B cell (primary cell): ENCODE measurements at regions not wholly inside any gene's neighbourhood (a gene's known extent, or its start where the extent isn't known, plus 50 kb on each side); places are given as distances from the start of the nearest gene placed in this dataset.

Experiments
- ATAC-seq: fragments of 200-7000 bp; cut with Tn5 transposase; one replicate; pipeline ENCODE4 v1.10.0; 2021; ENCODE audit warnings: low read depth, mild to moderate bottlenecking, moderate number of reproducible peaks, moderate library complexity
- CTCF ChIA-PET: fragments of 350-600 bp; sonication (Branson Sonifier 250); formaldehyde crosslinking; loops from one replicate; lab custom pipeline; 2021; ENCODE audit warnings: antibody characterized with exemption, inconsistent platforms; lab: Charles Lee
- POLR2A ChIA-PET: fragments of 350-600 bp; sonication (Branson Sonifier 250); formaldehyde crosslinking; loops from one replicate; lab custom pipeline; 2021; ENCODE audit warnings: antibody characterized with exemption; lab: Charles Lee
- DNase-seq: peaks from one replicate; pipeline ENCODE4 v3.0.0; 2013
- H2AFZ ChIP-seq: 2 replicates; pipeline ENCODE4 v1.6.1; 2012; ENCODE audit warnings: mild to moderate bottlenecking, low read depth, low read length; ENCODE audit not compliant: insufficient read depth, poor library complexity, severe bottlenecking
- H3K27ac ChIP-seq, 2 donors: 1 replicate in 1 of 2; 2 replicates in 1 of 2; pipeline ENCODE4 v1.5.1; 2012 to 2013; ENCODE audit warnings: low read length in 2 of 2, mild to moderate bottlenecking in 2 of 2, moderate library complexity in 1 of 2
- H3K27me3 ChIP-seq, 4 experiments: fragments of 200-600 bp in 1 of 4; sonication (generic) in 1 of 4; replicated peaks in 1 of 4; 1 replicate in 2 of 4; 2 replicates in 2 of 4; pipeline versions ENCODE4 v1.6.1 to v1.7.0; 2013 to 2016; ENCODE audit warnings: low read length in 3 of 4, mild to moderate bottlenecking in 2 of 4, mixed read lengths in 1 of 4, moderate library complexity in 1 of 4; ENCODE audit not compliant: insufficient read depth in 4 of 4, control insufficient read depth in 3 of 4; ENCODE audit errors: control extremely low read depth in 1 of 4
- H3K36me3 ChIP-seq, 2 experiments: replicated peaks in 1 of 2; 1 replicate in 1 of 2; 2 replicates in 1 of 2; pipeline versions ENCODE4 v1.6.1 to v1.7.1; 2013; ENCODE audit warnings: low read length in 1 of 2; ENCODE audit not compliant: insufficient read depth in 2 of 2, control insufficient read depth in 1 of 2; ENCODE audit errors: control extremely low read depth in 1 of 2, extremely low read depth in 1 of 2
- H3K4me1 ChIP-seq, 2 donors: fragments of 200-600 bp in 1 of 2; sonication (generic) in 1 of 2; 1 replicate in 1 of 2; 2 replicates in 1 of 2; pipeline versions ENCODE4 v1.5.1 to v1.6.1; 2013 to 2017; ENCODE audit warnings: low read length in 2 of 2; ENCODE audit not compliant: control insufficient read depth in 2 of 2, insufficient read depth in 2 of 2
- H3K4me2 ChIP-seq: replicated peaks from 2 replicates; pipeline ENCODE3; 2012; ENCODE audit warnings: mild to moderate bottlenecking, low read depth, low read length; ENCODE audit not compliant: poor library complexity, severe bottlenecking
- H3K4me3 ChIP-seq, 5 experiments: fragments of 200-600 bp in 1 of 5; sonication (generic) in 1 of 5; 1 replicate in 3 of 5; 2 replicates in 2 of 5; pipeline versions ENCODE4 v1.5.1 to v1.7.0; 2011 to 2016; ENCODE audit warnings: low read length in 4 of 5, mild to moderate bottlenecking in 4 of 5, low read depth in 2 of 5, control low read depth in 1 of 5, moderate library complexity in 1 of 5; ENCODE audit not compliant: insufficient read depth in 1 of 5; ENCODE audit errors: control extremely low read depth in 1 of 5, extremely low read depth in 1 of 5
- H3K79me2 ChIP-seq: fragments of 200-600 bp; sonication (generic); one replicate; pipeline ENCODE4 v1.6.0; 2016; ENCODE audit warnings: low read length; ENCODE audit not compliant: control insufficient read depth, insufficient read depth
- H3K9ac ChIP-seq: fragments of 200-600 bp; sonication (generic); 2 replicates; pipeline ENCODE4 v1.6.1; 2017; ENCODE audit warnings: mild to moderate bottlenecking, low read length, moderate library complexity
- H3K9me3 ChIP-seq, 3 donors: one replicate each; pipeline versions ENCODE4 v1.6.1 to v1.7.1; 2013; ENCODE audit warnings: low read length in 2 of 3; ENCODE audit not compliant: control insufficient read depth in 2 of 3, insufficient read depth in 1 of 3; ENCODE audit errors: control extremely low read depth in 1 of 3
- H4K20me1 ChIP-seq: 2 replicates; pipeline ENCODE4 v1.6.0; 2012; ENCODE audit warnings: mild to moderate bottlenecking, low read length; ENCODE audit not compliant: insufficient read depth, control insufficient read depth, poor library complexity, severe bottlenecking
- H3K27ac Mint-ChIP-seq: one replicate; pipeline ENCODE4 v1.8.0; 2021; ENCODE audit warnings: mixed read lengths
- H3K27me3 Mint-ChIP-seq: one replicate; pipeline ENCODE4 v1.8.0; 2021; ENCODE audit warnings: mixed read lengths
- H3K4me1 Mint-ChIP-seq: one replicate; pipeline ENCODE4 v1.8.0; 2021; ENCODE audit warnings: mixed read lengths
- H3K4me3 Mint-ChIP-seq: one replicate; pipeline ENCODE4 v1.8.0; 2021; ENCODE audit warnings: mixed read lengths
- H3K9me3 Mint-ChIP-seq: one replicate; pipeline ENCODE4 v1.8.0; 2022; ENCODE audit warnings: mixed read lengths; ENCODE audit not compliant: insufficient read depth
- EZH2 ChIP-seq: IDR thresholded peaks from 2 replicates; pipeline ENCODE4 v1.6.1; 2012; ENCODE audit warnings: borderline replicate concordance, low read depth, mild to moderate bottlenecking, moderate library complexity, low read length; ENCODE audit not compliant: insufficient read depth, poor library complexity, severe bottlenecking
- WGBS: methylation state at CpG from one replicate; pipeline ENCODE4 v1.1.5; 2013; ENCODE audit warnings: missing lambda C conversion rate; ENCODE audit not compliant: insufficient coverage; 5-methylcytosine and 5-hydroxymethylcytosine counted together
- intact Hi-C: fragments of 100-400 bp; cut with micrococcal nuclease; formaldehyde crosslinking; loops from one replicate; pipeline ENCODE4 v1.10.0; 2022
- TF ChIP-seq, protein P1 (sequence below): fragments of 200-600 bp; IDR thresholded peaks from one replicate; pipeline ENCODE4 v1.8.0; 2022; ENCODE audit warnings: antibody characterized with exemption, mild to moderate bottlenecking

DNA sequence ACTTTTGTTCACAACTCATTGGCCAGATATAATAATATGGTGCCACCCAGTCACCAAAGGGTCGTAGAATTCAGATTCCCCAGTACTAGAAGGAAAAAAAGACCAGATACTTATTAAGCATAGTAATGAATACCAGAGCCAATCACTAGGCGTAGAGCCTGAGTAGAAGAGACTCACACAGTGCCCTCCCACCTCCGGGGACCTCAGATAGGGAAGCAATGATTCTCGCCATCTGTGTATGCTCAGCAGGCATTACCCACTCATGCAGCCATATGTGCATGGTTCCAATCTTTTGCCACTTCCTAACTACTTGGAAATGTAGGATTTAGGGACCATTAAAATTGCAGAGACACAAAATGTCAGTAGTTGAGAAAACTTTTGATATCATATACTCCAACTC lies 85.3 kb downstream of the C11orf87 start:
- Histone ChIP-seq H4K20me1 (no peaks in the 10 kb centered on the region), H3K27ac (no peak overlapping the region), H3K4me1 (no peaks in the 10 kb centered on the region), H3K27me3 (no peaks in the 10 kb centered on the region), H3K9me3 (no peaks in the 10 kb centered on the region), H3K4me2 (no peak overlapping the region), H3K9ac (no peak overlapping the region), H3K36me3 (no peaks in the 10 kb centered on the region), H3K79me2 (no peaks in the 10 kb centered on the region), H2AFZ (no peak overlapping the region), H3K4me3 (no peak overlapping the region)
- DNase-seq (no peak), ATAC-seq (no peak)
- H3K27ac Mint-ChIP-seq, result no peak overlapping the region
- WGBS, result 90% methylated on average over 3 of the region's 4 CpGs
- TF ChIP-seq, protein P1, sequence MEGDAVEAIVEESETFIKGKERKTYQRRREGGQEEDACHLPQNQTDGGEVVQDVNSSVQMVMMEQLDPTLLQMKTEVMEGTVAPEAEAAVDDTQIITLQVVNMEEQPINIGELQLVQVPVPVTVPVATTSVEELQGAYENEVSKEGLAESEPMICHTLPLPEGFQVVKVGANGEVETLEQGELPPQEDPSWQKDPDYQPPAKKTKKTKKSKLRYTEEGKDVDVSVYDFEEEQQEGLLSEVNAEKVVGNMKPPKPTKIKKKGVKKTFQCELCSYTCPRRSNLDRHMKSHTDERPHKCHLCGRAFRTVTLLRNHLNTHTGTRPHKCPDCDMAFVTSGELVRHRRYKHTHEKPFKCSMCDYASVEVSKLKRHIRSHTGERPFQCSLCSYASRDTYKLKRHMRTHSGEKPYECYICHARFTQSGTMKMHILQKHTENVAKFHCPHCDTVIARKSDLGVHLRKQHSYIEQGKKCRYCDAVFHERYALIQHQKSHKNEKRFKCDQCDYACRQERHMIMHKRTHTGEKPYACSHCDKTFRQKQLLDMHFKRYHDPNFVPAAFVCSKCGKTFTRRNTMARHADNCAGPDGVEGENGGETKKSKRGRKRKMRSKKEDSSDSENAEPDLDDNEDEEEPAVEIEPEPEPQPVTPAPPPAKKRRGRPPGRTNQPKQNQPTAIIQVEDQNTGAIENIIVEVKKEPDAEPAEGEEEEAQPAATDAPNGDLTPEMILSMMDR, result no peak
- TF ChIP-seq EZH2, result no peak
- ChIA-PET CTCF (no interaction called here), POLR2A (no interaction called here)
- no peaks in the 10 kb centered on the region for H3K9me3 Mint-ChIP-seq
- intact Hi-C loops, result no loop called here
- no peak overlapping the region for H3K4me3 Mint-ChIP-seq
- no peaks in the 10 kb centered on the region for H3K27me3 Mint-ChIP-seq
- H3K4me1 Mint-ChIP-seq, result no peaks in the 10 kb centered on the region

DNA sequence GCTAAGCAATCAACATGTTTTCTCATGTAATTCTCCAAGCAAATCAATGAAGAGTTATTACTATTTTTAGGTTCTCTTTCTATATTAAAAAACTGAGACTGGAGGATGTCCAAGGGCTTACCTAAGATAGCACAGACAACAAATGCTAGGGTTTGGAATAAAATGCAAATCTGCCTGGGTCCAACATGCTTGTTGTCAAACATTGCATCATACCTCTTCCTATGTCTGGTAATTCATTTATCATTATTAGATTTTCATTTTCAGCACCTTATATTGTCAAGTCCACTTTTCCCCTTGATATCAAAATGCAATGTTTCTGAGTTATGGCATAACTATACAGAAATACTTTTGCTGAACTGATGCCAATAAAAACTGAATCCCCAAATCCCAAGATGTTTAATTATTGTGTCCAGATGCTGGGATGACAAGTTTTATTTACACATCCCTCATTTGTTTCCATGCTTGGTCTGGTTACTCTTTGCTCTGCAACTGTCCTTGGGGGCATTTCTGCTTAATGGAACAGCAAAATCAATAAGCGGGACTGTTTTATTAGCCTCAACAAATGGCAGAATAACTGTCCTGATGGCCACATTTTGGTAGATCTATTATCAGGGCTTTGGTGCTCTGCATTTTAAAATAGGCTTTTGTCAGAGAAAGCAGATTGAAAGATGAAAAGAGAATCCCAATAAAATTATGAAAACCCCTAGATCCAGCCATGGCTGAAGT lies 86.0 kb downstream of the C11orf87 start:
- H3K27ac Mint-ChIP-seq, result no peak overlapping the region
- no peaks in the 10 kb centered on the region for H3K4me1 Mint-ChIP-seq
- no peak overlapping the region for H3K4me3 Mint-ChIP-seq
- ChIA-PET POLR2A (no interaction called here), CTCF (no interaction called here)
- no peak overlapping the region for H3K27ac ChIP-seq
- no peaks in the 10 kb centered on the region for H3K27me3 Mint-ChIP-seq
- no peaks in the 10 kb centered on the region for H3K79me2 ChIP-seq
- H3K4me2 ChIP-seq, result no peak overlapping the region
- WGBS, result 100% methylated on average over 1 of the region's 1 CpG
- H3K4me3 ChIP-seq, result no peak overlapping the region
- H3K27me3 ChIP-seq, result no peaks in the 10 kb centered on the region
- no peaks in the 10 kb centered on the region for H3K9me3 ChIP-seq
- H3K9me3 Mint-ChIP-seq, result no peaks in the 10 kb centered on the region
- H3K9ac ChIP-seq, result no peak overlapping the region
- intact Hi-C loops, result no loop called here
- H4K20me1 ChIP-seq, result no peaks in the 10 kb centered on the region
- no peaks in the 10 kb centered on the region for H3K36me3 ChIP-seq
- no peaks in the 10 kb centered on the region for H3K4me1 ChIP-seq
- ATAC-seq (no peak), DNase-seq (no peak)
- no peak overlapping the region for H2AFZ ChIP-seq
- no peak for TF ChIP-seq EZH2
- TF ChIP-seq, protein P1, result no peak
